IPS-15b (cell line): ENCODE measurements at regions not wholly inside any gene's neighbourhood (a gene's known extent, or its start where the extent isn't known, plus 50 kb on each side); places are given as distances from the start of the nearest gene placed in this dataset.

Experiments used
- H3K27me3 ChIP-seq: one replicate; pipeline ENCODE4 v1.6.1; 2013; ENCODE audit warnings: low read length; ENCODE audit not compliant: control insufficient read depth, insufficient read depth
- H3K36me3 ChIP-seq: one replicate; pipeline ENCODE4 v1.6.1; 2013; ENCODE audit warnings: low read length; ENCODE audit not compliant: control insufficient read depth, insufficient read depth
- H3K4me1 ChIP-seq: one replicate; pipeline ENCODE4 v1.6.1; 2013; ENCODE audit warnings: mild to moderate bottlenecking, low read length; ENCODE audit not compliant: control insufficient read depth, insufficient read depth
- H3K4me3 ChIP-seq: one replicate; pipeline ENCODE4 v1.5.1; 2013; ENCODE audit warnings: low read depth, low read length
- H3K9ac ChIP-seq: one replicate; pipeline ENCODE4 v1.6.1; 2013; ENCODE audit warnings: low read depth, mild to moderate bottlenecking, low read length
- H3K9me3 ChIP-seq: one replicate; pipeline ENCODE4 v1.6.1; 2013; ENCODE audit warnings: mild to moderate bottlenecking, low read length; ENCODE audit not compliant: control insufficient read depth, insufficient read depth

GRCh38 chr13:85031771-85032170 lies 767.4 kb downstream of the SLITRK6 start:
- H3K9me3 ChIP-seq: peaks cover 3% of the 10 kb centered on the region
- H3K27me3 ChIP-seq: no peaks in the 10 kb centered on the region
- no peak overlapping the region for H3K9ac ChIP-seq
- no peak overlapping the region for H3K4me3 ChIP-seq
- no peaks in the 10 kb centered on the region for H3K36me3 ChIP-seq
- H3K4me1 ChIP-seq: no peaks in the 10 kb centered on the region

GRCh38 chr13:85028035-85028434 lies 771.2 kb downstream of the SLITRK6 start:
- no peaks in the 10 kb centered on the region for H3K36me3 ChIP-seq
- H3K27me3 ChIP-seq: no peaks in the 10 kb centered on the region
- H3K4me3 ChIP-seq: no peak overlapping the region

GRCh38 chr13:85019121-85019520 lies 780.1 kb downstream of the SLITRK6 start:
- Histone ChIP-seq H3K4me1 (no peaks in the 10 kb centered on the region), H3K27me3 (no peaks in the 10 kb centered on the region), H3K36me3 (no peaks in the 10 kb centered on the region), H3K9ac (no peak overlapping the region), H3K9me3 (no peaks in the 10 kb centered on the region), H3K4me3 (no peak overlapping the region)

More at GRCh38 chr13:85028035-85028434, 771.2 kb downstream of the SLITRK6 start:
- Histone ChIP-seq H3K4me1 (no peaks in the 10 kb centered on the region), H3K9me3 (peaks cover 3% of the 10 kb centered on the region), H3K9ac (no peak overlapping the region)

GRCh38 chr13:85013006-85013405 lies 786.2 kb downstream of the SLITRK6 start:
- H3K4me3 ChIP-seq: no peak overlapping the region
- no peaks in the 10 kb centered on the region for H3K27me3 ChIP-seq
- no peaks in the 10 kb centered on the region for H3K4me1 ChIP-seq
- H3K9ac ChIP-seq: no peak overlapping the region
- no peaks in the 10 kb centered on the region for H3K36me3 ChIP-seq
- no peaks in the 10 kb centered on the region for H3K9me3 ChIP-seq

GRCh38 chr13:85009447-85009846 lies 789.8 kb downstream of the SLITRK6 start:
- Histone ChIP-seq H3K27me3 (no peaks in the 10 kb centered on the region), H3K4me3 (no peak overlapping the region), H3K36me3 (no peaks in the 10 kb centered on the region), H3K9me3 (no peaks in the 10 kb centered on the region), H3K4me1 (no peaks in the 10 kb centered on the region), H3K9ac (no peak overlapping the region)

GRCh38 chr13:84999252-84999651 lies 800.0 kb downstream of the SLITRK6 start:
- no peak overlapping the region for H3K4me3 ChIP-seq
- H3K4me1 ChIP-seq: no peaks in the 10 kb centered on the region
- H3K9ac ChIP-seq: no peak overlapping the region
- no peaks in the 10 kb centered on the region for H3K36me3 ChIP-seq
- no peaks in the 10 kb centered on the region for H3K9me3 ChIP-seq
- no peaks in the 10 kb centered on the region for H3K27me3 ChIP-seq

- no peak overlapping the region for H3K4me3 ChIP-seq
- H3K36me3 ChIP-seq: no peaks in the 10 kb centered on the region
- H3K9me3 ChIP-seq: no peaks in the 10 kb centered on the region
- no peaks in the 10 kb centered on the region for H3K4me1 ChIP-seq
- H3K9ac ChIP-seq: no peak overlapping the region
- H3K27me3 ChIP-seq: no peaks in the 10 kb centered on the region
These were observed 800.5 kb downstream of the SLITRK6 start for GRCh38 chr13:84998681-84999080.

- H3K9me3 ChIP-seq: no peaks in the 10 kb centered on the region
- H3K9ac ChIP-seq: no peak overlapping the region
- no peaks in the 10 kb centered on the region for H3K4me1 ChIP-seq
- no peaks in the 10 kb centered on the region for H3K36me3 ChIP-seq
- H3K27me3 ChIP-seq: no peaks in the 10 kb centered on the region
- no peak overlapping the region for H3K4me3 ChIP-seq
These were observed 801.4 kb downstream of the SLITRK6 start for GRCh38 chr13:84997858-84998257.

- H3K4me1 ChIP-seq: no peaks in the 10 kb centered on the region
- H3K27me3 ChIP-seq: no peaks in the 10 kb centered on the region
- H3K9me3 ChIP-seq: no peaks in the 10 kb centered on the region
- no peaks in the 10 kb centered on the region for H3K36me3 ChIP-seq
- no peak overlapping the region for H3K9ac ChIP-seq
- no peak overlapping the region for H3K4me3 ChIP-seq
These were observed 804.6 kb downstream of the SLITRK6 start for GRCh38 chr13:84994582-84994981.

- Histone ChIP-seq H3K4me1 (no peaks in the 10 kb centered on the region), H3K9me3 (no peaks in the 10 kb centered on the region), H3K4me3 (no peak overlapping the region), H3K9ac (no peak overlapping the region), H3K27me3 (no peaks in the 10 kb centered on the region), H3K36me3 (no peaks in the 10 kb centered on the region)
These were observed 813.4 kb downstream of the SLITRK6 start for GRCh38 chr13:84985860-84986259.

GRCh38 chr13:84983321-84983720 lies 815.9 kb downstream of the SLITRK6 start:
- H3K4me1 ChIP-seq: no peaks in the 10 kb centered on the region
- H3K9me3 ChIP-seq: no peaks in the 10 kb centered on the region
- no peak overlapping the region for H3K9ac ChIP-seq
- H3K27me3 ChIP-seq: no peaks in the 10 kb centered on the region
- H3K36me3 ChIP-seq: no peaks in the 10 kb centered on the region
- H3K4me3 ChIP-seq: no peak overlapping the region

GRCh38 chr13:84980571-84980970 lies 818.6 kb downstream of the SLITRK6 start:
- no peak overlapping the region for H3K4me3 ChIP-seq
- H3K4me1 ChIP-seq: no peaks in the 10 kb centered on the region

GRCh38 chr13:84978851-84979250 lies 820.4 kb downstream of the SLITRK6 start:
- Histone ChIP-seq H3K9me3 (no peaks in the 10 kb centered on the region), H3K36me3 (no peaks in the 10 kb centered on the region), H3K4me1 (peaks cover 3% of the 10 kb centered on the region), H3K27me3 (no peaks in the 10 kb centered on the region), H3K4me3 (no peak overlapping the region), H3K9ac (no peak overlapping the region)

More at GRCh38 chr13:84980571-84980970, 818.6 kb downstream of the SLITRK6 start:
- no peaks in the 10 kb centered on the region for H3K27me3 ChIP-seq
- no peaks in the 10 kb centered on the region for H3K9me3 ChIP-seq
- no peak overlapping the region for H3K9ac ChIP-seq
- no peaks in the 10 kb centered on the region for H3K36me3 ChIP-seq
